ENCODE measurements at regions not wholly inside any gene's neighbourhood (a gene's known extent, or its start where the extent isn't known, plus 50 kb on each side); places are given as distances from the start of the nearest gene placed in this dataset.

DNA sequence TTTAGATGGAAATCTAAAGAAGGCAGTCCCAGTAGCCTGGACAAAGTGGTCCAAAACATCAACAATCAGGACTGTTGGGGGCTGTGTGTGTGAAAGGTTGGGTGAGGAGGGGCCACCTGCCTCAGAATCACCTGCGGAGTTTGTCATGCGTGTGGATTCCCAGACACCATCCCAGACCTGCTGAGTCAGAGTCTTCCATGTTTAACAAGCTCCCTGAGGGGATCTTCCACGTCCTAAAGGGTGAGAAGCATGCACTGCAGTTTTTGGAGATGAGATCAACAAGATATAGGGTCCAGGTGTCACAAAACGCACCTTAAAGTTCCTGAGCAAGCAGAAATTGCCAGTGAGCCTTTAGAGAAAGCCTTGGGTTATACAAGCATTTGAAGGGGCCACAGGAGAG is 207.0 kb upstream of the FAM9B start:
- no peak for TF ChIP-seq EZH2phosphoT487 (IDR thresholded peaks at IDR 0.05; ENCODE audit: insufficient read depth, low read depth)
- no peak for TF ChIP-seq EZH2 (IDR thresholded peaks at IDR 0.05; ENCODE audit: insufficient read depth, poor library complexity, severe bottlenecking)

Measured in GM23248 (cell line).